ENCODE measurements at regions not wholly inside any gene's neighbourhood (a gene's known extent, or its start where the extent isn't known, plus 50 kb on each side); places are given as distances from the start of the nearest gene placed in this dataset.

DNA sequence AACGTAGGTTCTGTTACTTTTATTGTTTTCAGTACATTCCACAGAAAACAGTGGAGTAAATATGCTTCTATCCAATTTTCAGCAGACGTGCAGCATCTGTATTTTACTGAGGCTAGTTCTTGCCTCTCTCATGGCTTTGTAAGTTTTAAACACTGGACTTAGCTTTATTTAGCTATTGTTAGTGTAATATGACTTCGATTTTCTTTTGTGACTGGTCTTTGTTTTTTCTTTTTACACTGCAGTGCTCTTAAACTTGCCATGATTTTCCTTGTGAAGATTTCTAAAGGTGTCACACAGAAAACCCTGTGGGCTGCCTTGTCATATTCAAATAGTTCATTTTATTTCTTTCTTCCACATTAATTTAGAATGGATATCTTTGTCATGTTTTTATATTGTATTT lies 1234.9 kb upstream of the CITED2 start:
- TF ChIP-seq, protein P1, sequence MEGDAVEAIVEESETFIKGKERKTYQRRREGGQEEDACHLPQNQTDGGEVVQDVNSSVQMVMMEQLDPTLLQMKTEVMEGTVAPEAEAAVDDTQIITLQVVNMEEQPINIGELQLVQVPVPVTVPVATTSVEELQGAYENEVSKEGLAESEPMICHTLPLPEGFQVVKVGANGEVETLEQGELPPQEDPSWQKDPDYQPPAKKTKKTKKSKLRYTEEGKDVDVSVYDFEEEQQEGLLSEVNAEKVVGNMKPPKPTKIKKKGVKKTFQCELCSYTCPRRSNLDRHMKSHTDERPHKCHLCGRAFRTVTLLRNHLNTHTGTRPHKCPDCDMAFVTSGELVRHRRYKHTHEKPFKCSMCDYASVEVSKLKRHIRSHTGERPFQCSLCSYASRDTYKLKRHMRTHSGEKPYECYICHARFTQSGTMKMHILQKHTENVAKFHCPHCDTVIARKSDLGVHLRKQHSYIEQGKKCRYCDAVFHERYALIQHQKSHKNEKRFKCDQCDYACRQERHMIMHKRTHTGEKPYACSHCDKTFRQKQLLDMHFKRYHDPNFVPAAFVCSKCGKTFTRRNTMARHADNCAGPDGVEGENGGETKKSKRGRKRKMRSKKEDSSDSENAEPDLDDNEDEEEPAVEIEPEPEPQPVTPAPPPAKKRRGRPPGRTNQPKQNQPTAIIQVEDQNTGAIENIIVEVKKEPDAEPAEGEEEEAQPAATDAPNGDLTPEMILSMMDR (IDR thresholded peaks at IDR 0.05): no peak
- no peak for TF ChIP-seq ZFX (IDR thresholded peaks at IDR 0.05; ENCODE audit: borderline replicate concordance)
